GM21360 (cell line): ENCODE measurements at regions not wholly inside any gene's neighbourhood (a gene's known extent, or its start where the extent isn't known, plus 50 kb on each side); places are given as distances from the start of the nearest gene placed in this dataset.

ENCODE experiments used
- ATAC-seq: cut with Tn5 transposase; IDR thresholded peaks from one replicate; pipeline ENCODE4 v1.9.1; 2021; ENCODE audit warnings: mild to moderate bottlenecking, moderate library complexity; ENCODE audit not compliant: unreplicated experiment

- no peak for ATAC-seq
These were observed 97.7 kb upstream of the TMEM196 start for GRCh38 chr7:19871102-19871501.

GRCh38 chr7:19869979-19870378 is 96.6 kb upstream of the TMEM196 start:
- no peak for ATAC-seq

- ATAC-seq: no peak
These were observed 79.9 kb upstream of the TMEM196 start for GRCh38 chr7:19853261-19853832.

- ATAC-seq: no peak
These were observed 78.8 kb upstream of the TMEM196 start for GRCh38 chr7:19852192-19852591.

GRCh38 chr7:19851504-19851903 is 78.1 kb upstream of the TMEM196 start:
- no peak for ATAC-seq

- no peak for ATAC-seq
These were observed 61.1 kb upstream of the TMEM196 start for GRCh38 chr7:19834566-19834965.

- ATAC-seq: no peak
These were observed 57.2 kb upstream of the TMEM196 start for GRCh38 chr7:19830604-19831003.
